OCI-M1 (cell line): ENCODE measurements at regions not wholly inside any gene's neighbourhood (a gene's known extent, or its start where the extent isn't known, plus 50 kb on each side); places are given as distances from the start of the nearest gene placed in this dataset.

Experiments used
- DNase-seq: peaks from one replicate; lab custom pipeline; 2025; lab: John Stamatoyannopoulos, UW

GRCh38 chr2:30048636-30049175 lies 98.1 kb upstream of the YPEL5 start:
- DNase-seq: no peak

DNA sequence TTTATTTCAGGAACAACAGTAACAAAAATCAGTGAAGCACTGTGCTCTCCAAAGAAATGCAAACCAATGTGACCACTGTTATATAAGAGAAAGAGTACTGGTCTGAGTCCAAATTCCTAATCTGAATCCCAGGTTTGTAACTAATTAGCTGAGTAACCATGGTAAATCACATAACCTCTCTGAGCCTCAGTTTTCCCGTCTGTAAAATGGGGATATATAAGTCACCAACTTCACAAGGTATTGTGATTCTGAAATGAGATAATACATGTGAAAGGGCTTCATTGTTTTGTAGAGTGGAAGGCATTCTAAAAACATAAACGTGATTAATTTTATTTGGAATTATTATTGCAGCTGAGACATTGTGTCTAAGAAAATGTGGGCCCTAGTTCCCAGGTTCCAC lies 91.3 kb upstream of the YPEL5 start:
- no peak for DNase-seq

DNA sequence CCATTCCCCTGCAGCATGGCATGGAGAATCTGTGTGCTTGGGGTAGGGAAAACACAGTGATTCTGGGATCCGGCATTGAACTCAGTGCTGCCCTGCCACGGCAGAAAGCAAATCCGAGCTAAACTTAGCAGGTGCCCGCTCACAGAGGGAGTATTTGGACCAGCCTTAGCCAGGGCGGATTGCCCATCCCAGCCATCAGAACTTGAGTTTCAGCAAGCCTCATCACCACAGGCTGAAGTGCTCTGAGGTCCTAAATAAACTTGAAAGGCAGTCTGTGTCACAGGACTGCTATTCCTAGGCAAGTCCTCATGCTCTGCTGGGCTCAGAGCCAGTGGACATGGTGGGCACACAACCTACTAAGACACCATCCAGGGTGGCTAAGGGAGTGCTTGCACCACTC lies 86.2 kb upstream of the YPEL5 start:
- DNase-seq: no peak

DNA sequence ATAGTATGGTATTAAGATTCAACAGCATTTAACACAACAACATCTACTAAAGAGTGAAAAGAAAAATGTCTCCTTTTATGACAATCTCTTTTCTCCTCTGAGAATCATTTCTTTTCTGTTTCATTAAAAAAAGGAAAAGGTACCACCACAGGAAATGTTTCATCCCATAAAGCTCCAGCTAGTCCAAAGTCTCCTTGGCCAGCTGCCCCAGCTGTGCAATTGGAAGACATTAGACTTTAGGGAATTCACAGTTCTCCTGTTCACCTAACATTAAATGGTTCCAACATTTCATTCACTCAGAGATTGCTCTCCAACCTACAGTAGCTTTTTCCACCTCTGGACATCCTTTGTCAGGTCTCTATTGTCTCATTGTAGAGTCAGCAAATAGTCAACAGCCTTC lies 78.7 kb upstream of the YPEL5 start:
- no peak for DNase-seq

GRCh38 chr2:30072250-30072842 lies 74.5 kb upstream of the YPEL5 start:
- DNase-seq: peak; percentile 79

- no peak for DNase-seq
Measured at GRCh38 chr2:30073523-30073922, 73.3 kb upstream of the YPEL5 start.

- DNase-seq: peak; percentile 7
Measured at GRCh38 chr2:30074023-30074422, 72.8 kb upstream of the YPEL5 start.

- no peak for DNase-seq
Measured at GRCh38 chr2:30078521-30078920, 68.3 kb upstream of the YPEL5 start.

GRCh38 chr2:30084915-30085314 lies 61.9 kb upstream of the YPEL5 start:
- no peak for DNase-seq

- no peak for DNase-seq
Measured at GRCh38 chr2:30089171-30089570, 57.6 kb upstream of the YPEL5 start.

GRCh38 chr2:30095402-30095801 lies 51.4 kb upstream of the YPEL5 start:
- DNase-seq: no peak

DNA sequence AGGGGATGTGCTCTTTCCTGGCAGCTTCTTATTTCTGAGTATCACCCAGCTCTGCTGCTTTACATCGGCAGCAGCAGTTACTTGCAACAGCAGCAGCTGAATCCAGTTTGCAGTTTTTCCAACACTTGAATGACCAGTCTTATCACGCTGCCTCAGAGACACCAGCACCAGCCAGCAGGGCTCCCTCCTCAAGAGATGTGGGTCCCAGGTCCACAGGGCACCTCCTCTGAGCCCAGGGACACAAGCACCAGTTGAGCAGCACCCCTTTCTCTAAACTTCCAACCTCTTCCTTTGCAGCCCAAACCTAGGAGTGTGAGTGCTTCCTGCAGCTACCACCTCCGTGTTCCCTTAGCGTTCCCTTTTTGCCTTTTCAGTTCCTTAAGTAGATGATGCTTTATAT lies 50.4 kb upstream of the YPEL5 start:
- DNase-seq: no peak
